ENCODE measurements at regions not wholly inside any gene's neighbourhood (a gene's known extent, or its start where the extent isn't known, plus 50 kb on each side); places are given as distances from the start of the nearest gene placed in this dataset.

DNA sequence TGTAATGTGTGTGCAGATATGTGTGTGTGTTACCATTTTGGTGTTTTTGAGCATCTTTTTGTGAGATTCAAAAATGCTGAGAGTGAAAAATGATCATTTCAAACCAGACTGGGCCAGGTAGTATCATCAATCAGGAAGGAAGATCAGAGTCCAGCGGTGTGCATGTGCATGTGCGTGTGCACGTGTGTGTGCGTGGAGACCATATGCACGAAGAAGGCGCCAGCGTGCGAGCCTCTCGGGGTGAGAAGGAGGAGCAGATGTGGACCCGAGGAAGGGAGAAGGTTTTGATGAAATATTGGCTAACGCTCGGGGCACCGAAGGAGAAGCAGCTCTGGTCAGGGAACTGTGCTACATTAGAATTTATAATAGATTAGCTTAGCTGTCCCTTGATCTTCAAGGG is 516.4 kb downstream of the CCDC171 start:
- no peaks in the 10 kb centered on the region for H3K9me3 ChIP-seq (ENCODE audit: insufficient read depth, low read length)
- H3K79me2 ChIP-seq (ENCODE audit: low read length): no peaks in the 10 kb centered on the region
- no peaks in the 10 kb centered on the region for H3K27me3 ChIP-seq (ENCODE audit: low read depth, low read length)
- no peak overlapping the region for H3K9ac ChIP-seq (ENCODE audit: low read length)
- no peak for TF ChIP-seq EZH2phosphoT487 (IDR thresholded peaks at IDR 0.05; ENCODE audit: low read depth)
- TF ChIP-seq, protein P1, sequence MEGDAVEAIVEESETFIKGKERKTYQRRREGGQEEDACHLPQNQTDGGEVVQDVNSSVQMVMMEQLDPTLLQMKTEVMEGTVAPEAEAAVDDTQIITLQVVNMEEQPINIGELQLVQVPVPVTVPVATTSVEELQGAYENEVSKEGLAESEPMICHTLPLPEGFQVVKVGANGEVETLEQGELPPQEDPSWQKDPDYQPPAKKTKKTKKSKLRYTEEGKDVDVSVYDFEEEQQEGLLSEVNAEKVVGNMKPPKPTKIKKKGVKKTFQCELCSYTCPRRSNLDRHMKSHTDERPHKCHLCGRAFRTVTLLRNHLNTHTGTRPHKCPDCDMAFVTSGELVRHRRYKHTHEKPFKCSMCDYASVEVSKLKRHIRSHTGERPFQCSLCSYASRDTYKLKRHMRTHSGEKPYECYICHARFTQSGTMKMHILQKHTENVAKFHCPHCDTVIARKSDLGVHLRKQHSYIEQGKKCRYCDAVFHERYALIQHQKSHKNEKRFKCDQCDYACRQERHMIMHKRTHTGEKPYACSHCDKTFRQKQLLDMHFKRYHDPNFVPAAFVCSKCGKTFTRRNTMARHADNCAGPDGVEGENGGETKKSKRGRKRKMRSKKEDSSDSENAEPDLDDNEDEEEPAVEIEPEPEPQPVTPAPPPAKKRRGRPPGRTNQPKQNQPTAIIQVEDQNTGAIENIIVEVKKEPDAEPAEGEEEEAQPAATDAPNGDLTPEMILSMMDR (IDR thresholded peaks at IDR 0.05; ENCODE audit: low read depth, low read length): no peak
- no peak overlapping the region for H3K4me2 ChIP-seq (ENCODE audit: low read length)
- H3K27ac ChIP-seq (ENCODE audit: low read length): no peak overlapping the region
- peaks cover 13% of the 10 kb centered on the region for H3K4me1 ChIP-seq (ENCODE audit: low read length)
- no peaks in the 10 kb centered on the region for H4K20me1 ChIP-seq (ENCODE audit: insufficient read depth, low read length)
- no peak overlapping the region for H2AFZ ChIP-seq (ENCODE audit: low read depth, low read length)
- H3K36me3 ChIP-seq (replicated peaks; ENCODE audit: low read depth, low read length): no peaks in the 10 kb centered on the region
- H3K4me3 ChIP-seq (ENCODE audit: low read length): no peak overlapping the region

DNA sequence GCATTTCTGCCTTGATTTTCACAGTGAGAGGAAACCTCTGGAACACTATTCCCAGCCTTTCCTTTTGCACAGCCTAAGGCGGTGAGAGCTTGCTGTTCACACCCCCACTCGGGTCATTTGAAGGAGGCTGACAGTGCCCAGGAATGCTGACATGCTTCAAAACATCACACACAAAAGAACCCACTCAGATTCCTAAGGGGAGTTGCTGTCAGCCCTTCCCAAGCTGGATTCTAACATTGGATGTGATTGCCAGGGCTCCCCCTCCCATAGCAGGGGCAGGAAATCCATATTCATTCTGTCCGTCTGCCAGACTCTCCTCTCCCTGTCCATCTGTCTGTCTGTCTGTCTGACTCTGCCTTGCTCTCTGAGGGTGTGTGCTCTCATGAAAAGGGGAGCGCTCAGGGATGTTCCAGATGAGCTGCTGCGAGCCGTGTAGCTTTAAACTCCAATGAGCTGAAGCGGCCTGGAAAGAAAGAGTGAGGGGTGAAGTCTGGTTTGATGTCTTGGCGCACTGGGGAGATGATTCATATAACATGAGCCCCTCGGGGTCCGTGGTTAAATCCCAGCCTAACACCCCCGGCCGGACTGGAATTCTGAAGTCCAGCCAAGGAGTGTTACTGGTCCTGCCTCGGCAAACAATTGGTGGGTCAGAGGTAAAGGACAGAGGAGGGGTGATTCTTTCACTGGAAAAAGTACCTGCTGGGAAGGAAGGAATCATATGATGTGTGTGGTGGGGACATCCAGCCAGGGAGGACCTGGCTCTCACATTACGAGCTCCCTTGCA is 517.0 kb downstream of the CCDC171 start:
- Histone ChIP-seq H3K27me3 (ENCODE audit: low read depth, low read length) (no peaks in the 10 kb centered on the region), H3K36me3 (replicated peaks; ENCODE audit: low read depth, low read length) (no peaks in the 10 kb centered on the region), H3K27ac (ENCODE audit: low read length) (no peak overlapping the region), H3K4me3 (ENCODE audit: low read length) (no peak overlapping the region), H3K9me3 (ENCODE audit: insufficient read depth, low read length) (no peaks in the 10 kb centered on the region), H3K4me1 (ENCODE audit: low read length) (peaks cover 13% of the 10 kb centered on the region), H3K9ac (ENCODE audit: low read length) (no peak overlapping the region), H2AFZ (ENCODE audit: low read depth, low read length) (no peak overlapping the region), H3K4me2 (ENCODE audit: low read length) (no peak overlapping the region), H3K79me2 (ENCODE audit: low read length) (no peaks in the 10 kb centered on the region), H4K20me1 (ENCODE audit: insufficient read depth, low read length) (no peaks in the 10 kb centered on the region)
- TF ChIP-seq, protein P1 (IDR thresholded peaks at IDR 0.05; ENCODE audit: low read depth, low read length): no peak
- no peak for TF ChIP-seq EZH2phosphoT487 (IDR thresholded peaks at IDR 0.05; ENCODE audit: low read depth)

DNA sequence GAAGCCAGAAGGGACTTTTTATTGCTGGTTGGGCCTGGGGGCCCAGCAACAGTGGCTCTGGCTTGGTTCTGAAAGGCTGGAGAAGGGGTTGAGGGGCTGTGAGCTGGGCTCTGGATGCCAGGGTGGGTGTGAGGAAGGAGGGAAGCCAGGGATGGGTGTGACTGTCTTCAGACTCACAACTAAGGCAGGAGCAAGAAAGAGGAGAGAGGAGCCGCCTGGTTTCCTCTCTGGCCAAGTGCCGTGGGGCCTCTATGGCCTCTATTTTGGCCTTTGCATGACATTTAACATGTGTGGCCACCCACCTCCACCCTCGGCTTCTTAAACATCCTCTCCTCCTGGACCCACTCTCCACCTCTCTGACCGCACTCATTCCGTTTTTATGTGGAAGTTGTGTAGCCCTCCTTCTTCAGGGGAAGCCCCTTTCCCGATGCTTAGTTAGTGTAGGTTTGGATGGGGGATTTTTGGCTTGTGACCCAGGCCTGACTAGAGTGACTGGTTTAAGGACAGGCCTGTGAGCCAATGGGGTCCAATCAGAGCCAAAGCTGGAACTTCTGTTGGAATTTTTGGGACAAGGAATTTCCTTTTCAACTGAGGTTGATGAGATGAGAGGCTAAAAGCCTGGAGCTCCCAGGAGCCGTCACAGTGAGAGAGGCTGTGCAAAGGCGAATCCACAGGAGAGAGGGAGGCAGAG is 517.8 kb downstream of the CCDC171 start:
- Histone ChIP-seq H3K27ac (ENCODE audit: low read length) (no peak overlapping the region), H3K4me2 (ENCODE audit: low read length) (no peak overlapping the region), H3K36me3 (replicated peaks; ENCODE audit: low read depth, low read length) (no peaks in the 10 kb centered on the region), H3K9me3 (ENCODE audit: insufficient read depth, low read length) (no peaks in the 10 kb centered on the region), H3K4me1 (ENCODE audit: low read length) (peaks cover 7% of the 10 kb centered on the region), H3K27me3 (ENCODE audit: low read depth, low read length) (no peaks in the 10 kb centered on the region), H2AFZ (ENCODE audit: low read depth, low read length) (no peak overlapping the region), H3K9ac (ENCODE audit: low read length) (no peak overlapping the region), H3K79me2 (ENCODE audit: low read length) (no peaks in the 10 kb centered on the region), H3K4me3 (ENCODE audit: low read length) (no peak overlapping the region), H4K20me1 (ENCODE audit: insufficient read depth, low read length) (no peaks in the 10 kb centered on the region)
- no peak for TF ChIP-seq EZH2phosphoT487 (IDR thresholded peaks at IDR 0.05; ENCODE audit: low read depth)
- TF ChIP-seq, protein P1 (IDR thresholded peaks at IDR 0.05; ENCODE audit: low read depth, low read length): no peak

DNA sequence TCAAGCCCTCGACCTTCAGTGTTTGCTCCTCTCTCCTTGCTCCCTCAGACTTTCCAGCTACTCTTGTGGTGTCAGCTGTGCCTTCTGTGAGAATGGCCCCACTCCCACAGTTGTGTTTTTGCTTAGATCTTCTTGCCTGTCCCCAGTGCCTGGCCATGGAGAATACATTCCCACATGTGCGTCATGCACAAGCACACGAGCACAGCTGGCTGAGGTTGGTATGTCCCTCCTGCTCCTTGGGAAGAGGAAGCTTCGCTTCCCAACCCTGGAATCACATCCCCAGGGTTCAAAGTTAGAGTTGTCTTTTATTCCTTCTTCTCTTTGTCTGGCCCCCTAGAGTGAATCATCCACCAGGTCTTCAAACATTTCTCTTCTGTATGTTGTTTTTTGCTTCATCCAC is 518.6 kb downstream of the CCDC171 start:
- no peak overlapping the region for H2AFZ ChIP-seq (ENCODE audit: low read depth, low read length)
- H3K9ac ChIP-seq (ENCODE audit: low read length): no peak overlapping the region

More for the DNA sequence above, 518.6 kb downstream of the CCDC171 start:
- Histone ChIP-seq H3K79me2 (ENCODE audit: low read length) (no peaks in the 10 kb centered on the region), H3K4me2 (ENCODE audit: low read length) (no peak overlapping the region), H3K27ac (ENCODE audit: low read length) (no peak overlapping the region), H3K36me3 (replicated peaks; ENCODE audit: low read depth, low read length) (no peaks in the 10 kb centered on the region), H3K4me3 (ENCODE audit: low read length) (no peak overlapping the region), H4K20me1 (ENCODE audit: insufficient read depth, low read length) (no peaks in the 10 kb centered on the region), H3K27me3 (ENCODE audit: low read depth, low read length) (no peaks in the 10 kb centered on the region), H3K4me1 (ENCODE audit: low read length) (no peaks in the 10 kb centered on the region), H3K9me3 (ENCODE audit: insufficient read depth, low read length) (no peaks in the 10 kb centered on the region)
- TF ChIP-seq EZH2phosphoT487 (IDR thresholded peaks at IDR 0.05; ENCODE audit: low read depth): no peak
- TF ChIP-seq, protein P1 (IDR thresholded peaks at IDR 0.05; ENCODE audit: low read depth, low read length): no peak

Measured in OCI-LY3 (cell line).